ENCODE measurements at regions not wholly inside any gene's neighbourhood (a gene's known extent, or its start where the extent isn't known, plus 50 kb on each side); places are given as distances from the start of the nearest gene placed in this dataset.

- TF ChIP-seq EZH2 (optimal IDR thresholded peaks at IDR 0.05; ENCODE audit: low read depth, low read length) (no peak), EZH2phosphoT487 (IDR thresholded peaks at IDR 0.05; ENCODE audit: low read length) (no peak), CTCF (IDR thresholded peaks at IDR 0.05; ENCODE audit: low read length) (no peak)
- no peaks in the 10 kb centered on the region for H3K9me2 ChIP-seq (replicated peaks; ENCODE audit: insufficient read depth, low read length)
- H3K27ac ChIP-seq (ENCODE audit: low read length) = no peak overlapping the region
- no peak overlapping the region for H3K9ac ChIP-seq (ENCODE audit: low read length)
- no peaks in the 10 kb centered on the region for H3K4me1 ChIP-seq (ENCODE audit: low read length)
- no peaks in the 10 kb centered on the region for H4K20me1 ChIP-seq (ENCODE audit: insufficient read depth, low read length)
- no peak overlapping the region for H2AFZ ChIP-seq (ENCODE audit: low read length)
- no peak for DNase-seq
- H3K9me3 ChIP-seq (replicated peaks; ENCODE audit: insufficient read depth, low read length) = no peaks in the 10 kb centered on the region
- no peak overlapping the region for H3K4me2 ChIP-seq (ENCODE audit: low read depth, low read length)
- H3K36me3 ChIP-seq (replicated peaks; ENCODE audit: insufficient read depth, low read length) = no peaks in the 10 kb centered on the region
- H3F3A ChIP-seq (ENCODE audit: insufficient read depth, low read length) = no peaks in the 10 kb centered on the region
- H3K4me3 ChIP-seq (ENCODE audit: low read length) = no peak overlapping the region
- no peaks in the 10 kb centered on the region for H3K27me3 ChIP-seq (replicated peaks; ENCODE audit: insufficient read depth, low read length)
- no peaks in the 10 kb centered on the region for H3K79me2 ChIP-seq (ENCODE audit: low read length)
Measured at GRCh38 chr7:113816639-113817038, 102.2 kb downstream of the PPP1R3A start.

GRCh38 chr7:113813471-113813870, 105.3 kb downstream of the PPP1R3A start:
- Histone ChIP-seq H3K27ac (ENCODE audit: low read length) (no peak overlapping the region), H3K79me2 (ENCODE audit: low read length) (no peaks in the 10 kb centered on the region), H3K4me2 (ENCODE audit: low read depth, low read length) (no peak overlapping the region), H3K9me2 (replicated peaks; ENCODE audit: insufficient read depth, low read length) (no peaks in the 10 kb centered on the region), H3K27me3 (replicated peaks; ENCODE audit: insufficient read depth, low read length) (no peaks in the 10 kb centered on the region), H3K9ac (ENCODE audit: low read length) (no peak overlapping the region), H3K9me3 (replicated peaks; ENCODE audit: insufficient read depth, low read length) (no peaks in the 10 kb centered on the region), H3F3A (ENCODE audit: insufficient read depth, low read length) (no peaks in the 10 kb centered on the region), H3K36me3 (replicated peaks; ENCODE audit: insufficient read depth, low read length) (no peaks in the 10 kb centered on the region), H3K4me1 (ENCODE audit: low read length) (no peaks in the 10 kb centered on the region), H4K20me1 (ENCODE audit: insufficient read depth, low read length) (no peaks in the 10 kb centered on the region), H2AFZ (ENCODE audit: low read length) (no peak overlapping the region), H3K4me3 (ENCODE audit: low read length) (no peak overlapping the region)
- no peak for DNase-seq
- TF ChIP-seq CTCF (IDR thresholded peaks at IDR 0.05; ENCODE audit: low read length) = no peak
- TF ChIP-seq EZH2phosphoT487 (IDR thresholded peaks at IDR 0.05; ENCODE audit: low read length) = no peak
- no peak for TF ChIP-seq EZH2 (optimal IDR thresholded peaks at IDR 0.05; ENCODE audit: low read depth, low read length)

- Histone ChIP-seq H3F3A (ENCODE audit: insufficient read depth, low read length) (no peaks in the 10 kb centered on the region), H3K79me2 (ENCODE audit: low read length) (no peaks in the 10 kb centered on the region), H3K27ac (ENCODE audit: low read length) (no peak overlapping the region), H3K9me3 (replicated peaks; ENCODE audit: insufficient read depth, low read length) (no peaks in the 10 kb centered on the region), H4K20me1 (ENCODE audit: insufficient read depth, low read length) (no peaks in the 10 kb centered on the region), H3K27me3 (replicated peaks; ENCODE audit: insufficient read depth, low read length) (no peaks in the 10 kb centered on the region), H3K36me3 (replicated peaks; ENCODE audit: insufficient read depth, low read length) (no peaks in the 10 kb centered on the region), H2AFZ (ENCODE audit: low read length) (no peak overlapping the region), H3K4me3 (ENCODE audit: low read length) (no peak overlapping the region), H3K4me2 (ENCODE audit: low read depth, low read length) (no peak overlapping the region), H3K9me2 (replicated peaks; ENCODE audit: insufficient read depth, low read length) (no peaks in the 10 kb centered on the region), H3K4me1 (ENCODE audit: low read length) (no peaks in the 10 kb centered on the region), H3K9ac (ENCODE audit: low read length) (no peak overlapping the region)
- TF ChIP-seq CTCF (IDR thresholded peaks at IDR 0.05; ENCODE audit: low read length) = no peak
- no peak for TF ChIP-seq EZH2phosphoT487 (IDR thresholded peaks at IDR 0.05; ENCODE audit: low read length)
- no peak for TF ChIP-seq EZH2 (optimal IDR thresholded peaks at IDR 0.05; ENCODE audit: low read depth, low read length)
- DNase-seq = no peak
Measured at GRCh38 chr7:113812591-113813255, 106.1 kb downstream of the PPP1R3A start.
